MCF 10A (cell line): ENCODE measurements at regions not wholly inside any gene's neighbourhood (a gene's known extent, or its start where the extent isn't known, plus 50 kb on each side); places are given as distances from the start of the nearest gene placed in this dataset.
A peak's percentile ranks its signal among the peaks of the same experiment; 100 is the strongest.

Experiments used
- BruUV-seq: library from RNA; stranded (reverse); fragments of 400-500 nt; replicated peaks from 2 replicates; lab custom pipeline; 2021; lab: Mats Ljungman, UMichigan
- CTCF ChIA-PET: fragments of 300-600 bp; sonication (Branson Sonifier 250); formaldehyde crosslinking; extraction: SDS; loops from one replicate; lab custom pipeline; 2021; ENCODE audit warnings: antibody characterized with exemption, inconsistent platforms; lab: Yijun Ruan, JAX
- POLR2A ChIA-PET: fragments of 300-600, 350-650 bp; sonication (Branson Sonifier 250); formaldehyde crosslinking; extraction: SDS; loops from one replicate; lab custom pipeline; 2020; ENCODE audit warnings: antibody characterized with exemption, inconsistent platforms; lab: Yijun Ruan, JAX
- DNase-seq: peaks from one replicate; pipeline ENCODE4 v3.0.0-alpha.2; 2018; ENCODE audit not compliant: unreplicated experiment
- H3K27ac Mint-ChIP-seq: one replicate; pipeline ENCODE4 v1.8.0; 2022; ENCODE audit warnings: mild to moderate bottlenecking, low read depth, mixed read lengths; ENCODE audit not compliant: unreplicated experiment
- H3K27me3 Mint-ChIP-seq: one replicate; pipeline ENCODE4 v1.8.0; 2022; ENCODE audit warnings: mixed read lengths; ENCODE audit not compliant: insufficient read depth, unreplicated experiment
- H3K36me3 Mint-ChIP-seq: one replicate; pipeline ENCODE4 v1.8.0; 2022; ENCODE audit warnings: mild to moderate bottlenecking, moderate library complexity, mixed read lengths; ENCODE audit not compliant: insufficient read depth, unreplicated experiment
- H3K4me1 Mint-ChIP-seq: one replicate; pipeline ENCODE4 v1.8.0; 2022; ENCODE audit warnings: mixed read lengths; ENCODE audit not compliant: insufficient read depth, unreplicated experiment
- H3K4me3 Mint-ChIP-seq: one replicate; pipeline ENCODE4 v1.8.0; 2022; ENCODE audit warnings: mild to moderate bottlenecking, moderate library complexity, mixed read lengths; ENCODE audit not compliant: unreplicated experiment
- H3K9me3 Mint-ChIP-seq: one replicate; pipeline ENCODE4 v1.8.0; 2022; ENCODE audit warnings: mixed read lengths; ENCODE audit not compliant: unreplicated experiment
- intact Hi-C: fragments of 100-400 bp; cut with micrococcal nuclease; formaldehyde crosslinking; loops from 2 replicates; pipeline ENCODE4 v1.14.1; 2022
- TF ChIP-seq, protein P1 (sequence below): fragments of 200-600 bp; IDR thresholded peaks from one replicate; pipeline ENCODE4 v1.8.0; 2022; ENCODE audit warnings: antibody characterized with exemption, mild to moderate bottlenecking; ENCODE audit not compliant: unreplicated experiment

DNA sequence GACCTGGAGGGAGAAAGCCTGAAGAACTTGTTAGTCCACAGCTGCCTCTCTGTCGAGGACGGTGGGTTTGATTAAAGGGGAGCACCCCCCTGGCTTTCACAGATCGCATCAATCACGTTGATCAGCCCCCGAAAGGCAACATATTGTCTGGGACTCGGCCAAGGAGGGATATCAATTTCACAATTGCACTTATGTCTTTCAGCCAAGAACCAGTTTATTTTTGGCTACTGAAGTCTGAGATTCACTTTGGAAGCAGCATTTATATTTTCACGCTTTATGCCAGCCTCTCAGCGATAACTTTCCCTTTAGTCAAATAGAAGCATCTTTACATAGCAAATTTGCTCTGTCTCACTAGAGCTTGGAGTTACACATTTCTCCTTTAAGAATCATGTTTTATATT is 253.2 kb upstream of the RRP15 start:
- BruUV-seq, result no TSS peak
- DNase-seq, result peak; percentile 30
- POLR2A ChIA-PET, result interaction anchor here (1.3 kb wide), 1 partner anchor 18 kb away, joined by 5 read pairs; no protein-coding TSS in a partner anchor
- intact Hi-C loops, result no loop called here
- Mint-ChIP-seq H3K9me3 (no peaks in the 10 kb centered on the region), H3K27ac (no peak overlapping the region), H3K27me3 (peaks cover 88% of the 10 kb centered on the region), H3K36me3 (no peaks in the 10 kb centered on the region), H3K4me1 (no peaks in the 10 kb centered on the region), H3K4me3 (no peak overlapping the region)
- CTCF ChIA-PET, result interaction anchor here (0.6 to 1.3 kb wide), 6 partner anchors 8 to 1299 kb away, joined by 3 to 9 read pairs (median 3); no protein-coding TSS in a partner anchor
- TF ChIP-seq, protein P1, sequence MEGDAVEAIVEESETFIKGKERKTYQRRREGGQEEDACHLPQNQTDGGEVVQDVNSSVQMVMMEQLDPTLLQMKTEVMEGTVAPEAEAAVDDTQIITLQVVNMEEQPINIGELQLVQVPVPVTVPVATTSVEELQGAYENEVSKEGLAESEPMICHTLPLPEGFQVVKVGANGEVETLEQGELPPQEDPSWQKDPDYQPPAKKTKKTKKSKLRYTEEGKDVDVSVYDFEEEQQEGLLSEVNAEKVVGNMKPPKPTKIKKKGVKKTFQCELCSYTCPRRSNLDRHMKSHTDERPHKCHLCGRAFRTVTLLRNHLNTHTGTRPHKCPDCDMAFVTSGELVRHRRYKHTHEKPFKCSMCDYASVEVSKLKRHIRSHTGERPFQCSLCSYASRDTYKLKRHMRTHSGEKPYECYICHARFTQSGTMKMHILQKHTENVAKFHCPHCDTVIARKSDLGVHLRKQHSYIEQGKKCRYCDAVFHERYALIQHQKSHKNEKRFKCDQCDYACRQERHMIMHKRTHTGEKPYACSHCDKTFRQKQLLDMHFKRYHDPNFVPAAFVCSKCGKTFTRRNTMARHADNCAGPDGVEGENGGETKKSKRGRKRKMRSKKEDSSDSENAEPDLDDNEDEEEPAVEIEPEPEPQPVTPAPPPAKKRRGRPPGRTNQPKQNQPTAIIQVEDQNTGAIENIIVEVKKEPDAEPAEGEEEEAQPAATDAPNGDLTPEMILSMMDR, result no peak

DNA sequence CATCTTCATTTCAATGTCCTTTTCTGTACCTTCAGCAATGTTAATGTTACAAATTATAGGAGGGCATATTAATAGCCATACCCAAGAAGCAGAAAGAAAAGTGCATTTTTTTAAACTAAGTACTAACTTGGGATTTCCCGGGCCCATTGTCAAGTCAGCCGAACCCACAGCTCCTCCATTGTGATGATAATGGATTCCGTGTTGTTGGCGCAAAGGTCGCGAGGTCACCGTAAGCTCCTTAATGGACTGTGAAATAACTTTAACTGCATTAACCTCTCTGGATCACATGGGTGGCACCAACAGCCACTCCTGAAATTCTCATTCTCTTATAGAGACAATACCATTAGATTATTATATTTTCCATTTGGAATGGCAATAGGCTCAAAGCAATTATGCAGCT is 250.6 kb upstream of the RRP15 start:
- Mint-ChIP-seq H3K36me3 (no peaks in the 10 kb centered on the region), H3K4me1 (no peaks in the 10 kb centered on the region), H3K9me3 (peaks cover 7% of the 10 kb centered on the region), H3K27me3 (peaks cover 84% of the 10 kb centered on the region), H3K4me3 (no peak overlapping the region), H3K27ac (no peak overlapping the region)
- no TSS peak for BruUV-seq
- ChIA-PET CTCF (interaction anchor here (0.7 kb wide), 1 partner anchor 133 kb away, joined by 3 read pairs; no protein-coding TSS in a partner anchor), POLR2A (no interaction called here)
- intact Hi-C loops, result no loop called here
- TF ChIP-seq, protein P1, result no peak
- DNase-seq, result no peak

DNA sequence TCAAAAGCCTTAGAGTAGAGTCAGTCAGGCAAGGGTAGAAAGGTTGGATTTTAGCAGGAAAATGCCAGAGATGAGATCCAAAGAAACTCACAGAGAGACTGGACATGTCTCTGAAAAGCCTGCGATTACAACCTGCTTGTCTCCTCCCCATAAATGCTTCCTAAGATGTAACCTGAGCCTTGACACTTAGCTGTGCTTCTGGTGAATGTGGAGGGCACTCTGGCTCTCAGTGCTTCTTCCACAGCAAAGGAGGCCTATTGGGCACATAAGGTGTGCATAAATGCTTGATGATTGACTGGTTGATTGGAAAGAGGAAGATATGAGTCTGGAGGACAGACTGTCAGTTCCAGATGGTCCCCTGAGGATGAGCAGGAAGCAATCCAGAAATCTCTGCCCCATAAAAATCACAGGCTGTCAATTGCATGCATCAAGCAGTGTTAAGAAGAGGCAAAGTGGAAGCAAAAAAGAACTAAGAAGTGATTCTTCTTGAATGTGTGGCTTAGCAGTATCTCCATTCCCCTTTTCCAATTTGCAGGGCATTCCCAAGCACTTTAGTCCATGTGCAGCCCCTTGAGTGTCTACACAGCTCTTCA is 236.2 kb upstream of the RRP15 start:
- TF ChIP-seq, protein P1, result no peak
- POLR2A ChIA-PET, result no interaction called here
- CTCF ChIA-PET, result interaction anchor here (0.6 to 0.7 kb wide), 2 partner anchors 50 to 388 kb away, joined by 3 to 4 read pairs; no protein-coding TSS in a partner anchor
- BruUV-seq, result no TSS peak
- intact Hi-C loops, result no loop called here
- no peaks in the 10 kb centered on the region for H3K4me1 Mint-ChIP-seq
- H3K9me3 Mint-ChIP-seq, result no peaks in the 10 kb centered on the region
- DNase-seq, result no peak
- no peak overlapping the region for H3K27ac Mint-ChIP-seq
- no peak overlapping the region for H3K4me3 Mint-ChIP-seq
- H3K27me3 Mint-ChIP-seq, result peaks cover 60% of the 10 kb centered on the region
- no peaks in the 10 kb centered on the region for H3K36me3 Mint-ChIP-seq

DNA sequence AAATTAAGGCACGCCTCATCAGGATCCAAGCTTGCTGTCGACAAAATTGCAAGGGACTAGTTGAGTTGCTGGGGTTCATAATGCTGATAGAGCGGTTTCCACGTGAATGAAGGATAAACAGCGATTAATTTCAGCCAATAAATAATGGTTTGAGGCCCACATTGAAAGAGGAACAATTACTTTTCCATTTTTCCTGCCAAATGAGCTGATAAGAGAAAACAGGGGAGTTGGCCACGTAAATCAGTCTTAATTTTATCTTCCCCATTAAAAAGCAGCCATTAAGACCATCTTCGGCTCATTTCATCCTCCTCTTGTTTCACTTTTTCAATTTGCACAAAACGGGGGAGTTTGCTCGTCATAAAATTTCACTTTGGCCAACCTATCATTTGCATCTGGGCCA is 235.5 kb upstream of the RRP15 start:
- TF ChIP-seq, protein P1, result no peak
- intact Hi-C loops, result no loop called here
- Mint-ChIP-seq H3K4me1 (no peaks in the 10 kb centered on the region), H3K27ac (no peak overlapping the region), H3K4me3 (no peak overlapping the region), H3K9me3 (no peaks in the 10 kb centered on the region), H3K36me3 (no peaks in the 10 kb centered on the region), H3K27me3 (peaks cover 53% of the 10 kb centered on the region)
- DNase-seq, result no peak
- ChIA-PET POLR2A (interaction anchor here (1.2 kb wide), 1 partner anchor 18 kb away, joined by 5 read pairs; no protein-coding TSS in a partner anchor), CTCF (interaction anchor here (0.5 to 0.8 kb wide), 4 partner anchors 11 to 51 kb away, joined by 3 to 4 read pairs (median 3); no protein-coding TSS in a partner anchor)
- BruUV-seq, result no TSS peak
